ENCODE measurements at regions not wholly inside any gene's neighbourhood (a gene's known extent, or its start where the extent isn't known, plus 50 kb on each side); places are given as distances from the start of the nearest gene placed in this dataset.

- TF ChIP-seq REST (IDR thresholded peaks at IDR 0.05) (no peak), CTCF (IDR thresholded peaks at IDR 0.05) (no peak), USF2 (IDR thresholded peaks at IDR 0.05) (no peak), FOSB (CRISPR knock-in tag; IDR thresholded peaks at IDR 0.05) (no peak), KDM5A (IDR thresholded peaks at IDR 0.05) (no peak), CBX8 (IDR thresholded peaks at IDR 0.05) (no peak), JUNB (IDR thresholded peaks at IDR 0.05) (no peak), MAX (IDR thresholded peaks at IDR 0.05) (no peak)
Measured at GRCh38 chr2:37871456-37872191, 53.5 kb upstream of the RMDN2 start.

Measured in A549 (cell line).